Endothelial cell (in vitro differentiated cells): ENCODE measurements at regions not wholly inside any gene's neighbourhood (a gene's known extent, or its start where the extent isn't known, plus 50 kb on each side); places are given as distances from the start of the nearest gene placed in this dataset.

Experiments
- DNase-seq: peaks from one replicate; pipeline ENCODE4 v3.0.0; 2021; ENCODE audit warnings: low spot score
- H3K27ac Mint-ChIP-seq: one replicate; pipeline ENCODE4 v1.8.0; 2021; ENCODE audit warnings: mixed read lengths, inconsistent platforms; ENCODE audit not compliant: unreplicated experiment
- H3K27me3 Mint-ChIP-seq: one replicate; pipeline ENCODE4 v1.8.0; 2021; ENCODE audit warnings: mild to moderate bottlenecking, moderate library complexity, mixed read lengths, inconsistent platforms; ENCODE audit not compliant: unreplicated experiment
- H3K36me3 Mint-ChIP-seq: one replicate; pipeline ENCODE4 v1.8.0; 2021; ENCODE audit warnings: mild to moderate bottlenecking, low read depth, mixed read lengths, inconsistent platforms; ENCODE audit not compliant: unreplicated experiment
- H3K4me1 Mint-ChIP-seq: one replicate; pipeline ENCODE4 v1.8.0; 2021; ENCODE audit warnings: mild to moderate bottlenecking, mixed read lengths, inconsistent platforms; ENCODE audit not compliant: unreplicated experiment
- H3K4me3 Mint-ChIP-seq: one replicate; pipeline ENCODE4 v1.8.0; 2021; ENCODE audit warnings: mild to moderate bottlenecking, mixed read lengths, inconsistent platforms; ENCODE audit not compliant: unreplicated experiment
- H3K9me3 Mint-ChIP-seq: one replicate; pipeline ENCODE4 v1.8.0; 2021; ENCODE audit warnings: mixed read lengths, inconsistent platforms; ENCODE audit not compliant: unreplicated experiment
- CTCF ChIP-seq: fragments of 200-600 bp; sonication (generic); IDR thresholded peaks from one replicate; pipeline ENCODE4 v1.5.0; 2021; ENCODE audit warnings: antibody characterized with exemption; ENCODE audit not compliant: unreplicated experiment

DNA sequence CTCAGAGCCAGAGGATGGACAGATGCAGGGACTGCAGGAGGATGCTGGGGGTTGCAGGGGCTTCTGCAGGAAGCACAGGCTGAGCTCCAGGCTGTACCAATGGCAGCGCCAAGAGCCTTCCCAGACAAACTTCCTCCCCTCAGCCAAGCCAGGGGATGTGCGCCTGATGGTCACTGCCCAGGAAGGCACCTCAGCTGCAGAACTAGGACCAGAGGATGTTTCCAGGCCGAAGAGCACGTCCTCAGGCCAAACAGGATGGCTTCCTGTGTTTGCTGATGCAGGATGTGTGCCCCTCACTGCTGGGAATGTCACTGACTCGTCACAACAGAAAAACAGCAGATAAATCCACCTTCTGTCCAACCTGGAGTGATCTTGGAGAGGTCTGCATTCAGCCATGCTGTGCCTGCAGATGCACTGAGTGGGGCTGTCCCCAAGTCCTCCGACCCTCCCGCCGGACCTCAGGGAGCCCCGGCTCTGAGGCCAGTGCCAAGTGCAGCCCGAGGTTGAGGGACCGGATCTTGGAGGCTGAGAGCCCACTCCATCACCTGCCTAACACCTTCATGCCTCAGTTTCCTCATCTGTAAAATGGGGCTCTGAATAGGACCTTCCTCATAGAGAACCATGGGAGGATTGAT, 152.5 kb upstream of the CHST15 start:
- TF ChIP-seq CTCF: no peak
- H3K27ac Mint-ChIP-seq: no peak overlapping the region
- H3K4me1 Mint-ChIP-seq: peaks cover 24% of the 10 kb centered on the region
- H3K9me3 Mint-ChIP-seq: no peaks in the 10 kb centered on the region
- H3K27me3 Mint-ChIP-seq: peaks cover 7% of the 10 kb centered on the region
- no peak for DNase-seq
- no peaks in the 10 kb centered on the region for H3K36me3 Mint-ChIP-seq
- no peak overlapping the region for H3K4me3 Mint-ChIP-seq

DNA sequence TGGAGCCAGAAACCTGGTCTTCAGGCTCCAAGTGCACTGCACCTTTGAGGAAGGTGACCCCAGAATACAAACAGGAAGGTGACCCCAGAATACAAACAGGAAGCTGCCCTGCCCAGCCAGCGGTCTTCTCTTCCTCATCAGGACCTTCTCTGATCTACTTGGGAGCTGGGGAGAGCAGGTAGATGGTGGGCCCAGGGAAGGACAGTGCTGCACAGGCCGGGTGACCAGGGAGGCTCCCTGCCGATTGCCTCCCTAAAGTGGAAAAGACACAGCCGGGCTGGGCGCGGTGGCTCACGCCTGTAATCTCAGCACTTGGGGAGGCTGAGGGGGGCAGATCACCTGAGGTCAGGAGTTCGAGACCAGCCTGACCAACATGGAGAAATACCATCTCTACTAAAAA, 151.8 kb upstream of the CHST15 start:
- H3K4me3 Mint-ChIP-seq: no peak overlapping the region
- DNase-seq: no peak
- H3K4me1 Mint-ChIP-seq: peaks cover 16% of the 10 kb centered on the region
- no peak for TF ChIP-seq CTCF
- H3K27ac Mint-ChIP-seq: no peak overlapping the region
- peaks cover 7% of the 10 kb centered on the region for H3K27me3 Mint-ChIP-seq
- no peaks in the 10 kb centered on the region for H3K9me3 Mint-ChIP-seq
- no peaks in the 10 kb centered on the region for H3K36me3 Mint-ChIP-seq

- no peak for TF ChIP-seq CTCF
- Mint-ChIP-seq H3K4me3 (no peak overlapping the region), H3K27me3 (peaks cover 7% of the 10 kb centered on the region), H3K9me3 (no peaks in the 10 kb centered on the region), H3K27ac (no peak overlapping the region), H3K4me1 (peaks cover 13% of the 10 kb centered on the region), H3K36me3 (no peaks in the 10 kb centered on the region)
- no peak for DNase-seq
Observed at GRCh38 chr10:124244256-124244877, 151.0 kb upstream of the CHST15 start.

- no peak for TF ChIP-seq CTCF
- H3K4me3 Mint-ChIP-seq: no peak overlapping the region
- H3K4me1 Mint-ChIP-seq: peaks cover 10% of the 10 kb centered on the region
- no peak overlapping the region for H3K27ac Mint-ChIP-seq
- H3K27me3 Mint-ChIP-seq: peaks cover 7% of the 10 kb centered on the region
- no peak for DNase-seq
- no peaks in the 10 kb centered on the region for H3K9me3 Mint-ChIP-seq
- no peaks in the 10 kb centered on the region for H3K36me3 Mint-ChIP-seq
Observed at GRCh38 chr10:124243702-124244121, 150.3 kb upstream of the CHST15 start.

DNA sequence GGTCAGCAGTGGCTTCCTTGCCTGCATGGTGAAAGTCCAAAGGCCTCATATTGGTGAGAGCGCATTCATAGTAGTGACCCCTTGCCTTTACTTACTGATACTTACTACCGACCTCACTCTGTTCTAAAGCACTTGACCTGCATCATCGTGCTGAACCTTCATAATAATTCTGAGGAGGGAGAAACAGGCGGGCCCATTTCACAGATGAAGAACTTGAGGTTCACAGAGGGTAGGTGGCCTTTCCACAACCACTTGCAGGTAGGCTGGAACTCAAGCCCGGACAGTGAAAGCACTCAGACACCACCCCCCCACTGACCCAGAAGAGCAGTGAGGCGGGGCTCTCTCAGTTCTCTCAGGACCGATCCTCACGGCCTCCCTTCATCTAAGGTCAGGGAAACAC, 149.4 kb upstream of the CHST15 start:
- no peak for DNase-seq
- peaks cover 10% of the 10 kb centered on the region for H3K4me1 Mint-ChIP-seq
- no peak overlapping the region for H3K27ac Mint-ChIP-seq
- H3K27me3 Mint-ChIP-seq: peaks cover 7% of the 10 kb centered on the region
- H3K9me3 Mint-ChIP-seq: no peaks in the 10 kb centered on the region
- no peak for TF ChIP-seq CTCF
- H3K4me3 Mint-ChIP-seq: no peak overlapping the region
- H3K36me3 Mint-ChIP-seq: no peaks in the 10 kb centered on the region
